K562 (cell line): ENCODE measurements at regions not wholly inside any gene's neighbourhood (a gene's known extent, or its start where the extent isn't known, plus 50 kb on each side); places are given as distances from the start of the nearest gene placed in this dataset.

Experiments
- DPF2 ChIP-seq: fragments of 450-650 bp; IDR thresholded peaks from 2 replicates; pipeline ENCODE4 v1.6.1; 2016
- ETS2 ChIP-seq: IDR thresholded peaks from 2 replicates; pipeline ENCODE4 v1.6.1; 2016; ENCODE audit warnings: borderline replicate concordance, missing genetic modification characterization, mild to moderate bottlenecking, moderate library complexity, missing compliant biosample characterization; ENCODE audit not compliant: poor library complexity, severe bottlenecking
- GABPA ChIP-seq: fragments of 200-800 bp; sonication (Bioruptor generic); conservative IDR thresholded peaks from 2 replicates; pipeline ENCODE4 v1.6.1; 2016; ENCODE audit warnings: low read depth, missing genetic modification characterization, missing compliant biosample characterization
- HDAC2 ChIP-seq: fragments of 450-650 bp; IDR thresholded peaks from 2 replicates; pipeline ENCODE4 v1.6.1; 2016; ENCODE audit warnings: mild to moderate bottlenecking
- HDAC6 ChIP-seq: IDR thresholded peaks from 2 replicates; pipeline ENCODE4 v1.6.1; 2012; ENCODE audit warnings: low read depth, mild to moderate bottlenecking, control low read depth, inconsistent platforms, low read length, moderate library complexity
- HNRNPLL ChIP-seq: fragments of 200-400 bp; formaldehyde crosslinking; IDR thresholded peaks from 2 replicates; pipeline ENCODE4 v1.6.1; 2017; ENCODE audit warnings: low read length, low read depth, mild to moderate bottlenecking; ENCODE audit not compliant: poor library complexity, severe bottlenecking
- IFI16 ChIP-seq: fragments of 250-450 bp; sonication (Bioruptor Pico); IDR thresholded peaks from 2 replicates; pipeline ENCODE4 v2.1.2; 2022; ENCODE audit warnings: mild to moderate bottlenecking, inconsistent platforms
- PBX2 ChIP-seq, 2 experiments: IDR thresholded peaks in 1 of 2; conservative IDR thresholded peaks in 1 of 2; 2 replicates each; pipeline ENCODE4 v1.6.1; 2016; ENCODE audit warnings: low read depth in 2 of 2, mild to moderate bottlenecking in 1 of 2, missing compliant biosample characterization in 1 of 2, missing genetic modification characterization in 1 of 2, moderate library complexity in 1 of 2
- PCBP1 ChIP-seq: fragments of 200-400 bp; formaldehyde crosslinking; IDR thresholded peaks from 2 replicates; pipeline ENCODE4 v1.6.1; 2018; ENCODE audit warnings: mild to moderate bottlenecking, low read depth, low read length; ENCODE audit not compliant: poor library complexity, severe bottlenecking
- THRAP3 ChIP-seq: fragments of 450-650 bp; IDR thresholded peaks from 2 replicates; pipeline ENCODE4 v1.6.1; 2016; ENCODE audit warnings: mild to moderate bottlenecking, inconsistent platforms, borderline replicate concordance
- YY1 ChIP-seq, 3 experiments: IDR thresholded peaks; 2 replicates each; pipeline ENCODE4 v1.6.1; 2011; ENCODE audit warnings: low read length in 2 of 3, mild to moderate bottlenecking in 2 of 3, moderate library complexity in 2 of 3, borderline replicate concordance in 1 of 3, control low read depth in 1 of 3, low read depth in 1 of 3; ENCODE audit not compliant: insufficient read depth in 3 of 3, insufficient replicate concordance in 2 of 3, control insufficient read depth in 1 of 3, insufficient read length in 1 of 3; ENCODE audit errors: extremely low read depth in 1 of 3
- ZBTB17 ChIP-seq: fragments of 450-650 bp; formaldehyde crosslinking; IDR thresholded peaks from 2 replicates; pipeline ENCODE4 v1.4.0; 2020; ENCODE audit warnings: mild to moderate bottlenecking
- ZNF24 ChIP-seq: fragments of 450-650 bp; IDR thresholded peaks from 2 replicates; pipeline ENCODE4 v1.6.1; 2016
- ZNF57 ChIP-seq: fragments of 450-650 bp; formaldehyde crosslinking; IDR thresholded peaks from 2 replicates; pipeline ENCODE4 v1.4.0; 2020; ENCODE audit warnings: mild to moderate bottlenecking, moderate library complexity
- ZNF79 ChIP-seq: fragments of 250-450 bp; sonication (Bioruptor Pico); IDR thresholded peaks from 2 replicates; pipeline ENCODE4 v1.4.0; 2020; ENCODE audit warnings: low read depth, mild to moderate bottlenecking, moderate library complexity
- TF ChIP-seq, protein P1 (sequence below): sonication (generic); formaldehyde crosslinking; IDR thresholded peaks from 2 replicates; pipeline ENCODE4 v1.5.0; 2020; ENCODE audit warnings: missing genetic modification reagents
- TF ChIP-seq, protein P2 (sequence below): fragments of 200-800 bp; sonication (Bioruptor generic); IDR thresholded peaks from 2 replicates; pipeline ENCODE4 v1.6.1; 2016; ENCODE audit warnings: missing genetic modification characterization, missing compliant biosample characterization
- TF ChIP-seq, protein P3 (sequence below): fragments of 250-450 bp; sonication (Bioruptor Pico); IDR thresholded peaks from 2 replicates; pipeline ENCODE4 v1.8.0; 2022; ENCODE audit warnings: inconsistent platforms, mild to moderate bottlenecking, moderate library complexity, borderline replicate concordance

GRCh38 chr2:64260817-64261216 is 116.6 kb upstream of the PELI1 start (continued):
- TF ChIP-seq THRAP3 (no peak), YY1 (IDR thresholded peaks at IDR 0.05; ENCODE audit: borderline replicate concordance in 1 of 3, control insufficient read depth in 1 of 3, extremely low read depth in 1 of 3, insufficient read depth in 3 of 3, insufficient read length in 1 of 3, insufficient replicate concordance in 2 of 3, low read depth in 1 of 3, low read length in 2 of 3) (no peak), GABPA (tag) (peak; percentile 46; the same call in 1 of the 2 replicates), ETS2 (tag) (no peak), ZNF79 (no peak), DPF2 (peak; percentile 35; the same call in 1 of the 2 replicates), ZBTB17 (no peak), HDAC6 (no peak), PCBP1 (no peak), IFI16 (no peak), ZNF57 (CRISPR knock-in tag) (no peak), HDAC2 (0 out of 2 replicates have a peak, but pooled peaks have one; percentile 53), PBX2 (CRISPR knock-in tag; IDR thresholded peaks at IDR 0.05; ENCODE audit: low read depth) (no peak), PBX2 (tag; conservative IDR thresholded peaks at IDR 0.05; ENCODE audit: low read depth) (peak; percentile 45; the same call in 1 of the 2 replicates), HNRNPLL (no peak), ZNF24 (no peak)
- TF ChIP-seq, protein P1, sequence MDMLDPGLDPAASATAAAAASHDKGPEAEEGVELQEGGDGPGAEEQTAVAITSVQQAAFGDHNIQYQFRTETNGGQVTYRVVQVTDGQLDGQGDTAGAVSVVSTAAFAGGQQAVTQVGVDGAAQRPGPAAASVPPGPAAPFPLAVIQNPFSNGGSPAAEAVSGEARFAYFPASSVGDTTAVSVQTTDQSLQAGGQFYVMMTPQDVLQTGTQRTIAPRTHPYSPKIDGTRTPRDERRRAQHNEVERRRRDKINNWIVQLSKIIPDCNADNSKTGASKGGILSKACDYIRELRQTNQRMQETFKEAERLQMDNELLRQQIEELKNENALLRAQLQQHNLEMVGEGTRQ (CRISPR knock-in tag), result no peak
- TF ChIP-seq, protein P2, sequence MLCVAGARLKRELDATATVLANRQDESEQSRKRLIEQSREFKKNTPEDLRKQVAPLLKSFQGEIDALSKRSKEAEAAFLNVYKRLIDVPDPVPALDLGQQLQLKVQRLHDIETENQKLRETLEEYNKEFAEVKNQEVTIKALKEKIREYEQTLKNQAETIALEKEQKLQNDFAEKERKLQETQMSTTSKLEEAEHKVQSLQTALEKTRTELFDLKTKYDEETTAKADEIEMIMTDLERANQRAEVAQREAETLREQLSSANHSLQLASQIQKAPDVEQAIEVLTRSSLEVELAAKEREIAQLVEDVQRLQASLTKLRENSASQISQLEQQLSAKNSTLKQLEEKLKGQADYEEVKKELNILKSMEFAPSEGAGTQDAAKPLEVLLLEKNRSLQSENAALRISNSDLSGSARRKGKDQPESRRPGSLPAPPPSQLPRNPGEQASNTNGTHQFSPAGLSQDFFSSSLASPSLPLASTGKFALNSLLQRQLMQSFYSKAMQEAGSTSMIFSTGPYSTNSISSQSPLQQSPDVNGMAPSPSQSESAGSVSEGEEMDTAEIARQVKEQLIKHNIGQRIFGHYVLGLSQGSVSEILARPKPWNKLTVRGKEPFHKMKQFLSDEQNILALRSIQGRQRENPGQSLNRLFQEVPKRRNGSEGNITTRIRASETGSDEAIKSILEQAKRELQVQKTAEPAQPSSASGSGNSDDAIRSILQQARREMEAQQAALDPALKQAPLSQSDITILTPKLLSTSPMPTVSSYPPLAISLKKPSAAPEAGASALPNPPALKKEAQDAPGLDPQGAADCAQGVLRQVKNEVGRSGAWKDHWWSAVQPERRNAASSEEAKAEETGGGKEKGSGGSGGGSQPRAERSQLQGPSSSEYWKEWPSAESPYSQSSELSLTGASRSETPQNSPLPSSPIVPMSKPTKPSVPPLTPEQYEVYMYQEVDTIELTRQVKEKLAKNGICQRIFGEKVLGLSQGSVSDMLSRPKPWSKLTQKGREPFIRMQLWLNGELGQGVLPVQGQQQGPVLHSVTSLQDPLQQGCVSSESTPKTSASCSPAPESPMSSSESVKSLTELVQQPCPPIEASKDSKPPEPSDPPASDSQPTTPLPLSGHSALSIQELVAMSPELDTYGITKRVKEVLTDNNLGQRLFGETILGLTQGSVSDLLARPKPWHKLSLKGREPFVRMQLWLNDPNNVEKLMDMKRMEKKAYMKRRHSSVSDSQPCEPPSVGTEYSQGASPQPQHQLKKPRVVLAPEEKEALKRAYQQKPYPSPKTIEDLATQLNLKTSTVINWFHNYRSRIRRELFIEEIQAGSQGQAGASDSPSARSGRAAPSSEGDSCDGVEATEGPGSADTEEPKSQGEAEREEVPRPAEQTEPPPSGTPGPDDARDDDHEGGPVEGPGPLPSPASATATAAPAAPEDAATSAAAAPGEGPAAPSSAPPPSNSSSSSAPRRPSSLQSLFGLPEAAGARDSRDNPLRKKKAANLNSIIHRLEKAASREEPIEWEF (CRISPR knock-in tag), result no peak
- TF ChIP-seq, protein P3, sequence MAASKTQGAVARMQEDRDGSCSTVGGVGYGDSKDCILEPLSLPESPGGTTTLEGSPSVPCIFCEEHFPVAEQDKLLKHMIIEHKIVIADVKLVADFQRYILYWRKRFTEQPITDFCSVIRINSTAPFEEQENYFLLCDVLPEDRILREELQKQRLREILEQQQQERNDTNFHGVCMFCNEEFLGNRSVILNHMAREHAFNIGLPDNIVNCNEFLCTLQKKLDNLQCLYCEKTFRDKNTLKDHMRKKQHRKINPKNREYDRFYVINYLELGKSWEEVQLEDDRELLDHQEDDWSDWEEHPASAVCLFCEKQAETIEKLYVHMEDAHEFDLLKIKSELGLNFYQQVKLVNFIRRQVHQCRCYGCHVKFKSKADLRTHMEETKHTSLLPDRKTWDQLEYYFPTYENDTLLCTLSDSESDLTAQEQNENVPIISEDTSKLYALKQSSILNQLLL (CRISPR knock-in tag), result no peak
